ENCODE measurements at regions not wholly inside any gene's neighbourhood (a gene's known extent, or its start where the extent isn't known, plus 50 kb on each side); places are given as distances from the start of the nearest gene placed in this dataset.

- Mint-ChIP-seq H3K27ac (no peak overlapping the region), H3K4me3 (no peak overlapping the region), H3K36me3 (ENCODE audit: low read depth) (no peaks in the 10 kb centered on the region), H3K9me3 (no peaks in the 10 kb centered on the region), H3K27me3 (peaks cover 4% of the 10 kb centered on the region), H3K4me1 (no peaks in the 10 kb centered on the region)
- ChIA-PET CTCF (no interaction called here), POLR2A (no interaction called here)
- ATAC-seq (ENCODE audit: low read depth) (no peak), DNase-seq (no peak)
- intact Hi-C loops (cut with micrococcal nuclease): no loop called here
- TF ChIP-seq CTCF (IDR thresholded peaks at IDR 0.05): no peak
Measured at GRCh38 chr10:4532011-4532410, 294.0 kb upstream of the AKR1E2 start.

GRCh38 chr10:4529266-4529665 is 296.7 kb upstream of the AKR1E2 start:
- H3K36me3 Mint-ChIP-seq (ENCODE audit: low read depth): no peaks in the 10 kb centered on the region
- H3K4me1 Mint-ChIP-seq: no peaks in the 10 kb centered on the region
- ATAC-seq (ENCODE audit: low read depth) (no peak), DNase-seq (no peak)
- no peak for TF ChIP-seq CTCF (IDR thresholded peaks at IDR 0.05)
- H3K9me3 Mint-ChIP-seq: no peaks in the 10 kb centered on the region
- H3K27ac Mint-ChIP-seq: no peak overlapping the region
- intact Hi-C loops (cut with micrococcal nuclease): no loop called here
- peaks cover 10% of the 10 kb centered on the region for H3K27me3 Mint-ChIP-seq
- no peak overlapping the region for H3K4me3 Mint-ChIP-seq
- CTCF ChIA-PET: interaction anchor here (0.6 kb wide), 1 partner anchor 1979 kb away, joined by 3 read pairs; no protein-coding TSS in a partner anchor
- POLR2A ChIA-PET: interaction anchor here (0.6 kb wide), 1 partner anchor 411 kb away, joined by 3 read pairs; no protein-coding TSS in a partner anchor

GRCh38 chr10:4527281-4527970 is 298.6 kb upstream of the AKR1E2 start:
- no peak for TF ChIP-seq CTCF (IDR thresholded peaks at IDR 0.05)
- Mint-ChIP-seq H3K4me1 (no peaks in the 10 kb centered on the region), H3K9me3 (no peaks in the 10 kb centered on the region), H3K27me3 (peaks cover 10% of the 10 kb centered on the region), H3K36me3 (ENCODE audit: low read depth) (no peaks in the 10 kb centered on the region), H3K27ac (no peak overlapping the region), H3K4me3 (no peak overlapping the region)
- DNase-seq (no peak), ATAC-seq (ENCODE audit: low read depth) (no peak)
- POLR2A ChIA-PET: no interaction called here
- intact Hi-C loops (cut with micrococcal nuclease): no loop called here
- CTCF ChIA-PET: no interaction called here

- intact Hi-C loops (cut with micrococcal nuclease): no loop called here
- ATAC-seq (ENCODE audit: low read depth) (no peak), DNase-seq (no peak)
- ChIA-PET CTCF (no interaction called here), POLR2A (no interaction called here)
- TF ChIP-seq CTCF (IDR thresholded peaks at IDR 0.05): no peak
- no peaks in the 10 kb centered on the region for H3K9me3 Mint-ChIP-seq
- H3K27ac Mint-ChIP-seq: no peak overlapping the region
- no peak overlapping the region for H3K4me3 Mint-ChIP-seq
- H3K36me3 Mint-ChIP-seq (ENCODE audit: low read depth): no peaks in the 10 kb centered on the region
- no peaks in the 10 kb centered on the region for H3K4me1 Mint-ChIP-seq
- H3K27me3 Mint-ChIP-seq: peaks cover 8% of the 10 kb centered on the region
Measured at GRCh38 chr10:4526311-4526731, 299.7 kb upstream of the AKR1E2 start.

GRCh38 chr10:4525103-4525502 is 300.9 kb upstream of the AKR1E2 start:
- Mint-ChIP-seq H3K27ac (no peak overlapping the region), H3K36me3 (ENCODE audit: low read depth) (no peaks in the 10 kb centered on the region), H3K9me3 (no peaks in the 10 kb centered on the region), H3K4me3 (no peak overlapping the region), H3K4me1 (no peaks in the 10 kb centered on the region), H3K27me3 (peaks cover 8% of the 10 kb centered on the region)
- ChIA-PET CTCF (no interaction called here), POLR2A (no interaction called here)
- intact Hi-C loops (cut with micrococcal nuclease): no loop called here
- TF ChIP-seq CTCF (IDR thresholded peaks at IDR 0.05): no peak
- ATAC-seq (ENCODE audit: low read depth): no peak
- no peak for DNase-seq
